Transverse colon (tissue), 4 donors: ENCODE measurements at regions not wholly inside any gene's neighbourhood (a gene's known extent, or its start where the extent isn't known, plus 50 kb on each side); places are given as distances from the start of the nearest gene placed in this dataset.

Experiments used
- EP300 ChIP-seq: sonication (generic); formaldehyde crosslinking; IDR thresholded peaks from one replicate; pipeline ENCODE4 v1.6.1; 2017; ENCODE audit warnings: antibody characterized with exemption, low read depth
- POLR2A ChIP-seq: fragments of 450-650 bp; IDR thresholded peaks from one replicate; pipeline ENCODE4 v1.6.1; 2016; ENCODE audit warnings: antibody characterized with exemption, mild to moderate bottlenecking, moderate library complexity
- POLR2AphosphoS5 ChIP-seq, 3 donors: sonication (generic); formaldehyde crosslinking; IDR thresholded peaks; one replicate each; pipeline ENCODE4 v1.6.1; 2016; ENCODE audit warnings: antibody characterized with exemption in 3 of 3
- TF ChIP-seq, protein P1 (sequence below), 5 experiments: fragments of 200-600 bp in 3 of 5; fragments of 450-650 bp in 2 of 5; sonication (generic) in 3 of 5; IDR thresholded peaks; 1 replicate in 2 of 5; 2 replicates in 3 of 5; pipeline ENCODE4 v1.5.1; 2016 to 2017; ENCODE audit warnings: antibody characterized with exemption in 5 of 5, inconsistent platforms in 3 of 5, mild to moderate bottlenecking in 2 of 5, moderate library complexity in 1 of 5

DNA sequence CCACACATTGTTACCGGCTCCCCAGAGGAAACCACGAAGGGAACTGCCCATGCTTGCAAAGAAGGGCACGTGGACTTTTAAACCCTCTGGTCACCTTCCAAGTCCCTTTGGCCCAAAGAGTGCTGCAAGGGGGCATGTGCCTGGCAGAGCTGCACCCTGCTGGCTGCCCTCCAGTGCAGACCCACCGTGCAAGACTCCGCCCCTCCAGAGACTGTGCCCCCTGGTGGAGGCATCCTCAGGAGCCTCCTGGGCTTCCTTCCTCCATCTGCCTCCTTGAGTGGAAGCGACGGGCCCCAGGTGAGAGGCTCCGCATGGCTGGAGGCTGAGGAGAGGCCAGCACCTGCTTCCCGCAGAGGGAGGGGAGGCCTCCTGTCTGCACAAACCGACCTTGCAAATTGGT is 100.6 kb downstream of the CRYAA start:
- TF ChIP-seq, protein P1, sequence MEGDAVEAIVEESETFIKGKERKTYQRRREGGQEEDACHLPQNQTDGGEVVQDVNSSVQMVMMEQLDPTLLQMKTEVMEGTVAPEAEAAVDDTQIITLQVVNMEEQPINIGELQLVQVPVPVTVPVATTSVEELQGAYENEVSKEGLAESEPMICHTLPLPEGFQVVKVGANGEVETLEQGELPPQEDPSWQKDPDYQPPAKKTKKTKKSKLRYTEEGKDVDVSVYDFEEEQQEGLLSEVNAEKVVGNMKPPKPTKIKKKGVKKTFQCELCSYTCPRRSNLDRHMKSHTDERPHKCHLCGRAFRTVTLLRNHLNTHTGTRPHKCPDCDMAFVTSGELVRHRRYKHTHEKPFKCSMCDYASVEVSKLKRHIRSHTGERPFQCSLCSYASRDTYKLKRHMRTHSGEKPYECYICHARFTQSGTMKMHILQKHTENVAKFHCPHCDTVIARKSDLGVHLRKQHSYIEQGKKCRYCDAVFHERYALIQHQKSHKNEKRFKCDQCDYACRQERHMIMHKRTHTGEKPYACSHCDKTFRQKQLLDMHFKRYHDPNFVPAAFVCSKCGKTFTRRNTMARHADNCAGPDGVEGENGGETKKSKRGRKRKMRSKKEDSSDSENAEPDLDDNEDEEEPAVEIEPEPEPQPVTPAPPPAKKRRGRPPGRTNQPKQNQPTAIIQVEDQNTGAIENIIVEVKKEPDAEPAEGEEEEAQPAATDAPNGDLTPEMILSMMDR (IDR thresholded peaks at IDR 0.05) = no peak
- TF ChIP-seq POLR2A (no peak), EP300 (no peak), POLR2AphosphoS5 (IDR thresholded peaks at IDR 0.05) (no peak)
